ENCODE measurements at regions not wholly inside any gene's neighbourhood (a gene's known extent, or its start where the extent isn't known, plus 50 kb on each side); places are given as distances from the start of the nearest gene placed in this dataset.

- TF ChIP-seq CTCF (conservative IDR thresholded peaks at IDR 0.05; ENCODE audit: low read depth, low read length) (no peak), POLR2A (IDR thresholded peaks at IDR 0.05; ENCODE audit: low read depth, low read length) (no peak), MXI1 (IDR thresholded peaks at IDR 0.05; ENCODE audit: borderline replicate concordance, low read depth, low read length) (no peak), CEBPB (IDR thresholded peaks at IDR 0.05; ENCODE audit: low read depth, low read length) (no peak), RFX5 (IDR thresholded peaks at IDR 0.05; ENCODE audit: low read depth, low read length) (no peak), FOS (IDR thresholded peaks at IDR 0.05; ENCODE audit: low read depth, low read length) (no peak), SMC3 (IDR thresholded peaks at IDR 0.05; ENCODE audit: low read depth, low read length) (no peak), RCOR1 (IDR thresholded peaks at IDR 0.05; ENCODE audit: insufficient replicate concordance, low read length) (no peak), USF2 (IDR thresholded peaks at IDR 0.05; ENCODE audit: low read depth, low read length) (no peak), ELK1 (IDR thresholded peaks at IDR 0.05; ENCODE audit: borderline replicate concordance, low read depth, low read length) (no peak), MAFK (IDR thresholded peaks at IDR 0.05; ENCODE audit: low read depth, low read length) (no peak)
These were observed 232.8 kb upstream of the DIO3 start for GRCh38 chr14:101328412-101329028.
